ENCODE measurements at regions not wholly inside any gene's neighbourhood (a gene's known extent, or its start where the extent isn't known, plus 50 kb on each side); places are given as distances from the start of the nearest gene placed in this dataset.

- Mint-ChIP-seq H3K9me3 (ENCODE audit: unreplicated experiment) (no peaks in the 10 kb centered on the region), H3K4me3 (ENCODE audit: unreplicated experiment) (no peak overlapping the region), H3K4me1 (ENCODE audit: low read depth, unreplicated experiment) (peaks cover 5% of the 10 kb centered on the region), H3K27ac (ENCODE audit: unreplicated experiment) (no peak overlapping the region), H3K36me3 (ENCODE audit: unreplicated experiment) (no peaks in the 10 kb centered on the region), H3K27me3 (ENCODE audit: unreplicated experiment) (no peaks in the 10 kb centered on the region)
- no peak for TF ChIP-seq CTCF (IDR thresholded peaks at IDR 0.05; ENCODE audit: partially characterized antibody, unreplicated experiment)
- DNase-seq: no peak
These were observed 58.8 kb downstream of the SPRY1 start for GRCh38 chr4:123455360-123455759.

DNA sequence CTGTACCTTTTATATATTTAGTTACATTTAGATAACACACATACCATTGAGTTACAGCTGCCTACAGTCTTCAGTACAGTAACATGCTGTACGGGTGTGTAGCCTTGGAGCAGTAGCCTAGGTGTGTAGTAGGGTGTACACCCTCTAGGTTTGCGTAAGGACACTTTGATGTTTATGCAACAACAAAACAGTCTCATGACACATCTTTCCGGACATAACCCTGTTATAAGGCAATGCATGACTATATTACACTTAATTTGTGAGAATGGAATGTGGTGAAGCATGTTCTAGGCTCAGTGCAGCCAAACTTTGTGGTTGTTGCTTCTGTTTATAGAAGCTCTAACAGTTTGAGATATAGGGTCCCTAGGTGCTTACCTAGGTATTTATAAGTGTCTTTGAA lies 65.4 kb downstream of the SPRY1 start:
- DNase-seq: no peak
- no peak for TF ChIP-seq CTCF (IDR thresholded peaks at IDR 0.05; ENCODE audit: partially characterized antibody, unreplicated experiment)

DNA sequence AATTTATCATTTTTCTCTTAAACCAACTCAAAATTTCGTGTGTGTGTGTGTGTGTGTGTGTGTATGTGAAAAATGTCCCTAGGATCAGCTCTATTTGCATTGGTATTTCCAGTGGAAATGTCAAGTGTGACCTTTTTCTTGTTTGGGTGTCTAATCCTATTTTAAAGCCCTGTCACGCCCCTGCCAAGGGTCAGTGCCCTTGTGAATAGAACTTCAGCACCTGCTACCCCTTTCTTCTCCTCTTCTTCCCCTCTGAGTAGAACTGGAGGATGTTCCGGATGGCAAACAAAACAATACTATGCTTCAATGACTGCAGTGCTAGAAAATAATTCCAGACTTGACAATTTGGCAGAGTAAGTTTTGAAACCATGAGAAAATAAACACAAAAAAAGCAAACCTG lies 67.3 kb downstream of the SPRY1 start:
- DNase-seq: no peak
- peaks cover 2% of the 10 kb centered on the region for H3K9me3 Mint-ChIP-seq (ENCODE audit: unreplicated experiment)
- H3K27me3 Mint-ChIP-seq (ENCODE audit: unreplicated experiment): no peaks in the 10 kb centered on the region
- TF ChIP-seq CTCF (IDR thresholded peaks at IDR 0.05; ENCODE audit: partially characterized antibody, unreplicated experiment): no peak
- H3K36me3 Mint-ChIP-seq (ENCODE audit: unreplicated experiment): no peaks in the 10 kb centered on the region
- no peak overlapping the region for H3K4me3 Mint-ChIP-seq (ENCODE audit: unreplicated experiment)
- peaks cover 2% of the 10 kb centered on the region for H3K4me1 Mint-ChIP-seq (ENCODE audit: low read depth, unreplicated experiment)
- H3K27ac Mint-ChIP-seq (ENCODE audit: unreplicated experiment): no peak overlapping the region

More for the DNA sequence above, 65.4 kb downstream of the SPRY1 start:
- no peaks in the 10 kb centered on the region for H3K36me3 Mint-ChIP-seq (ENCODE audit: unreplicated experiment)
- H3K4me3 Mint-ChIP-seq (ENCODE audit: unreplicated experiment): no peak overlapping the region
- H3K27me3 Mint-ChIP-seq (ENCODE audit: unreplicated experiment): no peaks in the 10 kb centered on the region
- H3K9me3 Mint-ChIP-seq (ENCODE audit: unreplicated experiment): peaks cover 2% of the 10 kb centered on the region
- no peak overlapping the region for H3K27ac Mint-ChIP-seq (ENCODE audit: unreplicated experiment)
- peaks cover 2% of the 10 kb centered on the region for H3K4me1 Mint-ChIP-seq (ENCODE audit: low read depth, unreplicated experiment)

- DNase-seq: no peak
- no peak for TF ChIP-seq CTCF (IDR thresholded peaks at IDR 0.05; ENCODE audit: partially characterized antibody, unreplicated experiment)
- peaks cover 2% of the 10 kb centered on the region for H3K4me1 Mint-ChIP-seq (ENCODE audit: low read depth, unreplicated experiment)
These were observed 68.8 kb downstream of the SPRY1 start for GRCh38 chr4:123465416-123465815.

DNA sequence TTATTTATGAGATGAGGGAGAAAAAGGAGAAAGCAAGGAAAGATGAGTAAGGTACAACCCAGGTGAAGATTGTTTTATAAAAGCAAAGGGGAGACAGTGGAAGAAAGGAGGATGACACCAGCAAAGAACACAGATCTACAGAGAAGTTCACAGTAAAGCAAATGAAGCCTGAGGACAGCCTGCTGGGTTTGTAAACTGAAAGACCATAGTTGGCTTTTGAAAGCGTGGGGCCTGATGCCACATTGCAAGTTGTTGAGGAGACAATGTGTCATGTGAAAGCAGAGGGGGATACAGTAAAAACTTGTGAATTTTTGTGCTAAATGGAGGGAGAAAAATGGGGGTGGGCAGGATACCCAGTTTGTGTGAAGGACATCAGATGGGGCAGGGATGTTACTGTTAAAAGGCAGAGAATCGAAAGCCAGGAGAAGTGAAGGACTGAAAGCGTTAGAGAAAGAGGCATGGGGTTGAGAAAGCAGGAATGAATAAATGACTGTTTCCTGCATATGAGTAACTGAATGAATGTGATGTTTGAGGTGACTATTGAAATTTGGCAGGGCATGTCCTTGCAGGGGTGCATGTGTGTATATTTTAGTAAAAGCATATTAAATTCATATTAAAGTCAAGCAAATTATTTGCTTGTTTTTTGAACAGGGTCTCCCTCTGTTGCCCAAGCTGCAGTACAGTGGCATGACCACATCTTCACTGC lies 69.6 kb downstream of the SPRY1 start:
- no peak overlapping the region for H3K27ac Mint-ChIP-seq (ENCODE audit: unreplicated experiment)
- DNase-seq: no peak
- H3K27me3 Mint-ChIP-seq (ENCODE audit: unreplicated experiment): no peaks in the 10 kb centered on the region
- no peak overlapping the region for H3K4me3 Mint-ChIP-seq (ENCODE audit: unreplicated experiment)
- peaks cover 2% of the 10 kb centered on the region for H3K9me3 Mint-ChIP-seq (ENCODE audit: unreplicated experiment)
- H3K4me1 Mint-ChIP-seq (ENCODE audit: low read depth, unreplicated experiment): peaks cover 2% of the 10 kb centered on the region
- H3K36me3 Mint-ChIP-seq (ENCODE audit: unreplicated experiment): no peaks in the 10 kb centered on the region
- TF ChIP-seq CTCF (IDR thresholded peaks at IDR 0.05; ENCODE audit: partially characterized antibody, unreplicated experiment): no peak

More at GRCh38 chr4:123465416-123465815, 68.8 kb downstream of the SPRY1 start:
- no peaks in the 10 kb centered on the region for H3K36me3 Mint-ChIP-seq (ENCODE audit: unreplicated experiment)
- no peak overlapping the region for H3K27ac Mint-ChIP-seq (ENCODE audit: unreplicated experiment)
- peaks cover 2% of the 10 kb centered on the region for H3K9me3 Mint-ChIP-seq (ENCODE audit: unreplicated experiment)
- no peak overlapping the region for H3K4me3 Mint-ChIP-seq (ENCODE audit: unreplicated experiment)
- H3K27me3 Mint-ChIP-seq (ENCODE audit: unreplicated experiment): no peaks in the 10 kb centered on the region

Data from glutamatergic neuron (in vitro differentiated cells).